Pancreas (tissue), 10 donors: ENCODE measurements at regions not wholly inside any gene's neighbourhood (a gene's known extent, or its start where the extent isn't known, plus 50 kb on each side); places are given as distances from the start of the nearest gene placed in this dataset.

Experiments used
- ATAC-seq, 4 donors: fragments of 200-7000 bp; cut with Tn5 transposase; one replicate each; pipeline versions ENCODE4 v1.8.0 to v1.9.1; 2020; ENCODE audit warnings: mild to moderate bottlenecking in 4 of 4, moderate library complexity in 4 of 4
- DNase-seq, 6 donors: peaks; one replicate each; pipeline ENCODE4 v3.0.0-alpha.2; 2020
- FAIRE-seq: peaks from 2 replicates; lab custom pipeline; 2012; peaks lifted over from hg19 to GRCh38; lab: Jason Lieb, UNC
- H3K27ac ChIP-seq, 4 donors: fragments of 200-600 bp; sonication (generic); 1 replicate in 3 of 4; 2 replicates in 1 of 4; pipeline versions ENCODE4 v1.5.0 to v1.8.0; 2020
- H3K27me3 ChIP-seq, 4 donors: fragments of 200-600 bp; one replicate each; pipeline ENCODE4 v1.8.0; 2021
- H3K36me3 ChIP-seq, 3 donors: fragments of 200-600 bp; sonication (generic) in 1 of 3; one replicate each; pipeline versions ENCODE4 v1.5.0 to v1.8.0; 2020 to 2021
- H3K4me1 ChIP-seq, 3 donors: fragments of 200-600 bp; one replicate each; pipeline ENCODE4 v1.8.0; 2021
- H3K4me3 ChIP-seq, 4 donors: fragments of 200-600 bp; sonication (generic) in 2 of 4; one replicate each; pipeline versions ENCODE4 v1.5.0 to v1.8.0; 2020 to 2021
- H3K9me3 ChIP-seq, 4 donors: fragments of 200-600 bp; one replicate each; pipeline ENCODE4 v1.8.0; 2021
- WGBS, 2 donors: extraction: QIAGEN DNeasy Blood & Tissue Kit; methylation state at CpG; one replicate each; pipeline ENCODE4 v1.1.7; 2013; 5-methylcytosine and 5-hydroxymethylcytosine counted together
- intact Hi-C, 3 donors: fragments of 100-400 bp; cut with DNase I; formaldehyde crosslinking; loops; one replicate each; pipeline versions ENCODE4 v1.11.1 to v1.14.2; 2022
- TF ChIP-seq, protein P1 (sequence below), 4 donors: fragments of 200-600 bp; sonication (generic) in 3 of 4; IDR thresholded peaks; one replicate each; pipeline versions ENCODE4 v1.5.0 to v1.8.0; 2021; ENCODE audit warnings: antibody characterized with exemption in 4 of 4
- donor health status: healthy with polysubstance abuse.
- donor health status: DM: no; HTN: no; CAD: no; lungs with moderate emphysema.
- donor health status: DM: no; HTN: no; CAD: no.
- donor health status: control.
- donor health status: control.
- donor health status: Bipolar disorder and iron deficiency.
- donor health status: DM: yes; HTN: yes; CAD: no.
- donor health status: DM: no; HTN: no; CAD: no.
- donor health status: DM: no; HTN: no; CAD: no.
- donor health status: DM: yes; HTN: yes; CAD: no.

DNA sequence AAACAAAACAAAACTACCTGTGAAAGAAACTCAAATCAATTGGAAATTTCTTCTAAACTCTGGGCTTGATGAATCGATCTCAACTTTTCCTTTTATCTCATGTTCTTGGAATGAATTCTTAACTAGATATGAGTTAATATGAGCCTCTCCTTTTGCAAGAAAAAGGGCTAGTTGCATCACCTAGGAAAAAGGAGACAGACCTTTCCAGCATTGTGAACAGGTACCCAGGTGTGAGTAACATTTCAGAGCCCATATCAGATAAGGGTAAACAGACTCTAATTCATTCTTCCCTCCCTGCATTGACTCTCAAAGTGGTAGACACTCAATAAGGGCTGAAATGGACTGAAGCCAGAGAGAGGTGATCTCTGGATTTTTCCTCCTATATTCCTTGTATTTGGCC lies 103.8 kb upstream of the AGR3 start:
- no peak for DNase-seq
- intact Hi-C loops: loop anchor here in 1 of 3 donors (10.0 kb wide), 1 partner anchor 319 kb away; no protein-coding TSS in a partner anchor
- WGBS, 2 donors: 43% methylated on average over 1 of the region's 1 CpG

GRCh38 chr7:16986755-16987154 lies 105.0 kb upstream of the AGR3 start:
- Histone ChIP-seq H3K36me3 (no peaks in the 10 kb centered on the region), H3K4me3 (no peak overlapping the region), H3K9me3 (no peaks in the 10 kb centered on the region), H3K4me1 (peaks cover 0 to 9% (median 9%) of the 10 kb centered on the region in 3 donors), H3K27me3 (no peaks in the 10 kb centered on the region), H3K27ac (no peak overlapping the region)
- intact Hi-C loops: loop anchor here in 1 of 3 donors (10.0 kb wide), 1 partner anchor 318 kb away; no protein-coding TSS in a partner anchor
- TF ChIP-seq, protein P1, sequence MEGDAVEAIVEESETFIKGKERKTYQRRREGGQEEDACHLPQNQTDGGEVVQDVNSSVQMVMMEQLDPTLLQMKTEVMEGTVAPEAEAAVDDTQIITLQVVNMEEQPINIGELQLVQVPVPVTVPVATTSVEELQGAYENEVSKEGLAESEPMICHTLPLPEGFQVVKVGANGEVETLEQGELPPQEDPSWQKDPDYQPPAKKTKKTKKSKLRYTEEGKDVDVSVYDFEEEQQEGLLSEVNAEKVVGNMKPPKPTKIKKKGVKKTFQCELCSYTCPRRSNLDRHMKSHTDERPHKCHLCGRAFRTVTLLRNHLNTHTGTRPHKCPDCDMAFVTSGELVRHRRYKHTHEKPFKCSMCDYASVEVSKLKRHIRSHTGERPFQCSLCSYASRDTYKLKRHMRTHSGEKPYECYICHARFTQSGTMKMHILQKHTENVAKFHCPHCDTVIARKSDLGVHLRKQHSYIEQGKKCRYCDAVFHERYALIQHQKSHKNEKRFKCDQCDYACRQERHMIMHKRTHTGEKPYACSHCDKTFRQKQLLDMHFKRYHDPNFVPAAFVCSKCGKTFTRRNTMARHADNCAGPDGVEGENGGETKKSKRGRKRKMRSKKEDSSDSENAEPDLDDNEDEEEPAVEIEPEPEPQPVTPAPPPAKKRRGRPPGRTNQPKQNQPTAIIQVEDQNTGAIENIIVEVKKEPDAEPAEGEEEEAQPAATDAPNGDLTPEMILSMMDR (IDR thresholded peaks at IDR 0.05): no peak
- WGBS, 2 donors: 36 to 43% methylated on average over 1 of the region's 1 CpG
- ATAC-seq (no peak), DNase-seq (no peak), FAIRE-seq (no peak)

More for the DNA sequence above, 103.8 kb upstream of the AGR3 start:
- no peaks in the 10 kb centered on the region for H3K36me3 ChIP-seq
- FAIRE-seq (no peak), ATAC-seq (peak in 1 of 4 donors; percentile 16)
- no peaks in the 10 kb centered on the region for H3K27me3 ChIP-seq
- TF ChIP-seq, protein P1 (IDR thresholded peaks at IDR 0.05): no peak
- H3K9me3 ChIP-seq: no peaks in the 10 kb centered on the region
- H3K4me1 ChIP-seq: peaks cover 0 to 9% (median 9%) of the 10 kb centered on the region in 3 donors
- H3K27ac ChIP-seq: no peak overlapping the region
- H3K4me3 ChIP-seq: no peak overlapping the region

DNA sequence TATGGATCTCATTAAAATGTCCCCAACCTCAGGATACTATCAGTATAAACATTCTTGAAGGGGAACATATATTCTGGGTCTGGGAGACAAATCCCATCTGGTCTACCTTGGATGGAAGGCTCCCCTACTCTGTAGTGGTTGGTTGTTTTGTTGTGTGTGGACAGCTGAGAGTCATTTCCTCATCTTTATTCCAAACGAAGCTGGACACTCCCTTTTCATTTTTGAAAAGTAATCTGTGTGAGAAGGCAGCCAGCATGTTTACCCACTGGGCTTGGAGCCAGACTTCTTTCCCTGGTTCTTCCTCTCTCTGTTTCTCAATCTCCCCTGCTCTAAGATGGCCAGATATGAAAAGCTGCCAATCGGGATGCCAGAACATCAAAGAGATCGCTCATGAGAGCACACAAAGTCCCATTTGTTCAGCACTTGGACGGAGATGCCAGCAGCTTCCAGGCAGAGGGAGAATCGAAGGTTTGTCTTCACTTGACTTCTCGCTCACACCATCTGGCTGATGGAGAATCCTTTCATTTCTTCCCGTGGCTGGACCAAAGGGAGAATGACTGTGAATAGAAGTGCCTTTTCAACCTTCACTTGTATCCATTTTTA lies 108.1 kb upstream of the AGR3 start:
- 8 to 10% methylated on average over 7 of the region's 7 CpGs for WGBS, 2 donors
- H3K4me3 ChIP-seq: peak overlapping the region in 1 of 4 donors; percentile 11
- FAIRE-seq: no peak

GRCh38 chr7:16991551-16991950 lies 109.8 kb upstream of the AGR3 start:
- H3K9me3 ChIP-seq: no peaks in the 10 kb centered on the region
- ATAC-seq (no peak), DNase-seq (no peak), FAIRE-seq (no peak)
- H3K27me3 ChIP-seq: no peaks in the 10 kb centered on the region
- no peak overlapping the region for H3K4me3 ChIP-seq
- intact Hi-C loops: no loop called here
- 84 to 92% methylated on average over 5 of the region's 5 CpGs for WGBS, 2 donors
- no peaks in the 10 kb centered on the region for H3K36me3 ChIP-seq
- H3K27ac ChIP-seq: no peak overlapping the region
- peaks cover 0 to 6% (median 4%) of the 10 kb centered on the region in 3 donors for H3K4me1 ChIP-seq
- TF ChIP-seq, protein P1 (IDR thresholded peaks at IDR 0.05): no peak

More for the DNA sequence above, 108.1 kb upstream of the AGR3 start:
- peak in 4 of 6 donors; percentile 27 to 74 (median 60) for DNase-seq
- TF ChIP-seq, protein P1 (IDR thresholded peaks at IDR 0.05): no peak
- H3K36me3 ChIP-seq: no peaks in the 10 kb centered on the region
- H3K27me3 ChIP-seq: no peaks in the 10 kb centered on the region
- peak overlapping the region in 2 of 4 donors; percentile 40 to 56 for H3K27ac ChIP-seq
- ATAC-seq: peak; percentile 75 to 91 (median 89)
- peaks cover 0 to 6% (median 4%) of the 10 kb centered on the region in 3 donors for H3K4me1 ChIP-seq
- no peaks in the 10 kb centered on the region for H3K9me3 ChIP-seq
- intact Hi-C loops: loop anchor here in 1 of 3 donors (10.0 kb wide), 1 partner anchor 315 kb away; no protein-coding TSS in a partner anchor

DNA sequence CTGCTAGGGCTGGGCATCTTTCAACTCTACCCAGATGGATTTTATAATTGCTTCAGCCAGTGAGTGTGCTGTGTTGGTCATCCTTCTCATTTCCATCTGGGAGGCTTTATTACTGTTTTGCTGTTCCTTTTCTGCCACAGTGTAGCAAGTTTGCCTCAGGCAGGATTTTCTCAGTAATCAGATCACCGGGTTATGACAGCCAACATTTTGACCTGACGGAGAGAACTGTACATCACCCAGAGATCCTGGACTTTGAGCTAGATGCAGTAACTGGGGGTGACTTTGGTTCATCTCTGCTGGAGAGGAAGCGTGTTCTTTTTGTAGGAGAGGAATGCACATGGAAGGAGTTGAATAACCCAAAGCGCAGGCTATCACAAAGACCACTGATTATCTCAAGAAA lies 111.8 kb upstream of the AGR3 start:
- H3K9me3 ChIP-seq: no peaks in the 10 kb centered on the region
- peaks cover 0 to 6% (median 4%) of the 10 kb centered on the region in 3 donors for H3K4me1 ChIP-seq
- no peak for DNase-seq
- H3K4me3 ChIP-seq: no peak overlapping the region
- no peak for ATAC-seq
- no peaks in the 10 kb centered on the region for H3K36me3 ChIP-seq
- WGBS, 2 donors: 91 to 100% methylated on average over 4 of the region's 4 CpGs
- FAIRE-seq: no peak
- no peak overlapping the region for H3K27ac ChIP-seq
- H3K27me3 ChIP-seq: no peaks in the 10 kb centered on the region
- TF ChIP-seq, protein P1 (IDR thresholded peaks at IDR 0.05): no peak
- intact Hi-C loops: no loop called here
